PC-9 (cell line): ENCODE measurements at regions not wholly inside any gene's neighbourhood (a gene's known extent, or its start where the extent isn't known, plus 50 kb on each side); places are given as distances from the start of the nearest gene placed in this dataset.

Experiments
- EZH2 ChIP-seq: fragments of 200-600 bp; sonication (generic); IDR thresholded peaks from 2 replicates; pipeline ENCODE4 v1.8.0; 2017; ENCODE audit warnings: antibody characterized with exemption, low read depth
- TF ChIP-seq, protein P1 (sequence below): fragments of 200-600 bp; sonication (generic); conservative IDR thresholded peaks from 2 replicates; pipeline ENCODE4 v1.6.1; 2017; ENCODE audit warnings: mixed run types, antibody characterized with exemption, mild to moderate bottlenecking, moderate library complexity

DNA sequence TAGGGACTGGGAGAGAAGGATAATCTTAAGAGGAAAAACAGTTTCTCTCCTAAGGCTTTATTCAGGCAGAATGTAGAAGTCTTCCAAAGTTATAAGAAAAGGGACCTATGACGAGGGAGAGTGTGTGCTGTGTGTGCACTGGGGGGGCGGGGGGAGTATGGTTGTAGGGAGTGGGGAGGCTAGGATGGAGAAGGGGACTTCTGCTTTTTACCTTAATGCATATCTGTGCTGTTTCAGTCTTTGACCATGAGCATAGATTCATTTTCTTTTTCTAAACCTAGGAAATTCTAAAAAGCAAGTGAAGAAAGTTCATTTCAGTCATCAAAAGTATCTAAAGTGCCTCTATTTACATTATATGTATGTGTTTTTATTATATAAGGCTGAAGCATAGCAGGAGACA lies 52.6 kb upstream of the RASA2 start:
- TF ChIP-seq, protein P1, sequence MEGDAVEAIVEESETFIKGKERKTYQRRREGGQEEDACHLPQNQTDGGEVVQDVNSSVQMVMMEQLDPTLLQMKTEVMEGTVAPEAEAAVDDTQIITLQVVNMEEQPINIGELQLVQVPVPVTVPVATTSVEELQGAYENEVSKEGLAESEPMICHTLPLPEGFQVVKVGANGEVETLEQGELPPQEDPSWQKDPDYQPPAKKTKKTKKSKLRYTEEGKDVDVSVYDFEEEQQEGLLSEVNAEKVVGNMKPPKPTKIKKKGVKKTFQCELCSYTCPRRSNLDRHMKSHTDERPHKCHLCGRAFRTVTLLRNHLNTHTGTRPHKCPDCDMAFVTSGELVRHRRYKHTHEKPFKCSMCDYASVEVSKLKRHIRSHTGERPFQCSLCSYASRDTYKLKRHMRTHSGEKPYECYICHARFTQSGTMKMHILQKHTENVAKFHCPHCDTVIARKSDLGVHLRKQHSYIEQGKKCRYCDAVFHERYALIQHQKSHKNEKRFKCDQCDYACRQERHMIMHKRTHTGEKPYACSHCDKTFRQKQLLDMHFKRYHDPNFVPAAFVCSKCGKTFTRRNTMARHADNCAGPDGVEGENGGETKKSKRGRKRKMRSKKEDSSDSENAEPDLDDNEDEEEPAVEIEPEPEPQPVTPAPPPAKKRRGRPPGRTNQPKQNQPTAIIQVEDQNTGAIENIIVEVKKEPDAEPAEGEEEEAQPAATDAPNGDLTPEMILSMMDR = no peak
- no peak for TF ChIP-seq EZH2
